Esophagus squamous epithelium (tissue), 5 donors: ENCODE measurements at regions not wholly inside any gene's neighbourhood (a gene's known extent, or its start where the extent isn't known, plus 50 kb on each side); places are given as distances from the start of the nearest gene placed in this dataset.

Source experiments
- DNase-seq: peaks from one replicate; lab custom pipeline; 2025; lab: John Stamatoyannopoulos, UW
- H3K27ac ChIP-seq, 4 donors: fragments of 200-600 bp; sonication (generic); one replicate each; pipeline ENCODE4 v1.5.1; 2016 to 2019; ENCODE audit warnings: mild to moderate bottlenecking in 1 of 4
- H3K27me3 ChIP-seq, 4 donors: fragments of 200-600 bp; sonication (generic); 1 replicate in 3 of 4; 2 replicates in 1 of 4; pipeline versions ENCODE4 v1.5.1 to v1.6.0; 2017 to 2021; ENCODE audit warnings: antibody characterized with exemption in 1 of 4
- H3K36me3 ChIP-seq, 3 donors: fragments of 200-600 bp; sonication (generic); one replicate each; pipeline ENCODE4 v1.5.1; 2016 to 2019
- H3K4me1 ChIP-seq, 3 donors: fragments of 200-600 bp; sonication (generic); one replicate each; pipeline ENCODE4 v1.5.1; 2017 to 2019
- H3K4me3 ChIP-seq, 4 donors: fragments of 200-600 bp; sonication (generic); 1 replicate in 3 of 4; 2 replicates in 1 of 4; pipeline ENCODE4 v1.5.1; 2016 to 2019; ENCODE audit warnings: mild to moderate bottlenecking in 2 of 4, moderate library complexity in 1 of 4
- H3K9me3 ChIP-seq, 3 donors: fragments of 200-600 bp; sonication (generic); one replicate each; pipeline ENCODE4 v1.5.1; 2016 to 2019
- CTCF ChIP-seq, 6 experiments: fragments of 450-650 bp in 4 of 6; fragments of 200-600 bp in 2 of 6; sonication (generic) in 2 of 6; IDR thresholded peaks; one replicate each; pipeline ENCODE4 v1.5.1; 2016 to 2019; ENCODE audit warnings: antibody characterized with exemption in 6 of 6, mild to moderate bottlenecking in 4 of 6, moderate library complexity in 4 of 6
- POLR2A ChIP-seq, 4 donors: fragments of 450-650 bp; IDR thresholded peaks; one replicate each; pipeline ENCODE4 v1.6.1; 2017; ENCODE audit warnings: antibody characterized with exemption in 4 of 4, mild to moderate bottlenecking in 4 of 4, moderate library complexity in 3 of 4
- WGBS, 2 donors: methylation state at CpG; one replicate each; pipeline ENCODE4 v1.1.5; 2018; 5-methylcytosine and 5-hydroxymethylcytosine counted together
- intact Hi-C: fragments of 100-400 bp; cut with DNase I; formaldehyde crosslinking; loops from one replicate; pipeline ENCODE4 v1.15.0; 2022
- donor health status: DM: yes; HTN: yes; CAD: no.

GRCh38 chr9:93776873-93777272 is 178.3 kb downstream of the BARX1 start:
- 90 to 92% methylated on average over 8 of the region's 11 CpGs for WGBS, 2 donors
- peaks cover 0 to 2% (median 0%) of the 10 kb centered on the region in 4 donors for H3K27me3 ChIP-seq
- no peak overlapping the region for H3K4me3 ChIP-seq
- intact Hi-C loops, result no loop called here
- no peaks in the 10 kb centered on the region for H3K36me3 ChIP-seq
- DNase-seq, result no peak
- no peaks in the 10 kb centered on the region for H3K9me3 ChIP-seq
- no peak overlapping the region for H3K27ac ChIP-seq
- H3K4me1 ChIP-seq, result no peaks in the 10 kb centered on the region
- TF ChIP-seq POLR2A (IDR thresholded peaks at IDR 0.05) (no peak), CTCF (IDR thresholded peaks at IDR 0.05) (no peak)

- Histone ChIP-seq H3K27ac (no peak overlapping the region), H3K4me1 (no peaks in the 10 kb centered on the region), H3K4me3 (no peak overlapping the region), H3K36me3 (no peaks in the 10 kb centered on the region), H3K9me3 (no peaks in the 10 kb centered on the region), H3K27me3 (peaks cover 0 to 2% (median 0%) of the 10 kb centered on the region in 4 donors)
- DNase-seq, result no peak
- intact Hi-C loops, result no loop called here
- WGBS, 2 donors, result 68 to 83% methylated on average over 1 of the region's 1 CpG
- TF ChIP-seq POLR2A (IDR thresholded peaks at IDR 0.05) (no peak), CTCF (IDR thresholded peaks at IDR 0.05) (no peak)
Measured at GRCh38 chr9:93776256-93776655, 178.9 kb downstream of the BARX1 start.

- DNase-seq, result no peak
- no peak overlapping the region for H3K4me3 ChIP-seq
- H3K9me3 ChIP-seq, result no peaks in the 10 kb centered on the region
- WGBS, 2 donors, result 77 to 81% methylated on average over 6 of the region's 8 CpGs
- H3K36me3 ChIP-seq, result no peaks in the 10 kb centered on the region
- H3K27ac ChIP-seq, result no peak overlapping the region
- TF ChIP-seq CTCF (IDR thresholded peaks at IDR 0.05) (no peak), POLR2A (IDR thresholded peaks at IDR 0.05) (no peak)
- peaks cover 0 to 2% (median 0%) of the 10 kb centered on the region in 4 donors for H3K27me3 ChIP-seq
- no peaks in the 10 kb centered on the region for H3K4me1 ChIP-seq
- intact Hi-C loops, result no loop called here
Measured at GRCh38 chr9:93774331-93775102, 180.6 kb downstream of the BARX1 start.

GRCh38 chr9:93771276-93771675 is 183.9 kb downstream of the BARX1 start:
- H3K36me3 ChIP-seq, result no peaks in the 10 kb centered on the region
- DNase-seq, result no peak
- intact Hi-C loops, result no loop called here
- H3K27ac ChIP-seq, result no peak overlapping the region
- TF ChIP-seq CTCF (IDR thresholded peaks at IDR 0.05) (no peak), POLR2A (IDR thresholded peaks at IDR 0.05) (no peak)
- WGBS, 2 donors, result 52 to 79% methylated on average over 1 of the region's 1 CpG
- H3K9me3 ChIP-seq, result peaks cover 0 to 4% (median 0%) of the 10 kb centered on the region in 3 donors
- no peak overlapping the region for H3K4me3 ChIP-seq
- H3K4me1 ChIP-seq, result no peaks in the 10 kb centered on the region
- peaks cover 0 to 2% (median 0%) of the 10 kb centered on the region in 4 donors for H3K27me3 ChIP-seq

- intact Hi-C loops, result no loop called here
- TF ChIP-seq CTCF (IDR thresholded peaks at IDR 0.05), result no peak
- TF ChIP-seq POLR2A (IDR thresholded peaks at IDR 0.05), result no peak
- peaks cover 0 to 27% (median 11%) of the 10 kb centered on the region in 3 donors for H3K9me3 ChIP-seq
- H3K4me3 ChIP-seq, result no peak overlapping the region
- H3K27me3 ChIP-seq, result peaks cover 0 to 11% (median 0%) of the 10 kb centered on the region in 4 donors
- no peaks in the 10 kb centered on the region for H3K36me3 ChIP-seq
- no peak for DNase-seq
- H3K4me1 ChIP-seq, result no peaks in the 10 kb centered on the region
- no peak overlapping the region for H3K27ac ChIP-seq
- 64 to 69% methylated on average over 3 of the region's 3 CpGs for WGBS, 2 donors
Measured at GRCh38 chr9:93761822-93762221, 185.4 kb downstream of the PHF2 start.
